ENCODE measurements at regions not wholly inside any gene's neighbourhood (a gene's known extent, or its start where the extent isn't known, plus 50 kb on each side); places are given as distances from the start of the nearest gene placed in this dataset.

DNA sequence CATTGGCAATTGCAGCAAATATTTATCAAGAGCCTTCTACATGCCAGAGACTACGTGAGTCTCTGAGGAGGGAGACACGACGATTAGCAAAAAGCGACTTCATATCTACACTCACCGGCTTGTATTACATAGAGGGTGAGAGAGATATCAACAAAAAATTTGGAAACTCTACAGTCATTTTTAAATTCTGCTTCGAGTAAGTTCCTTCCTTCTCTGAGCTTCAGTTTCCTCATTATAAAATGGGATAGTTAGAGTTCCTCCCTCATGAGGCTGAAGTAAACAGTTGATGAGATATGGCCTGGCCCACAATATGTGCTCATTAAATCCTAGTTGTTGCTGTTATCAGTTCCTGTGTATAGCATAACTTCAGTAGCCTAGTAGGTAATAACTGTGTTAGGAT is 64.1 kb upstream of the SIRPA start:
- H3K9me3 Mint-ChIP-seq, result no peaks in the 10 kb centered on the region
- H3K4me1 Mint-ChIP-seq (ENCODE audit: low read depth), result no peaks in the 10 kb centered on the region
- peaks cover 13% of the 10 kb centered on the region for H3K27me3 Mint-ChIP-seq (ENCODE audit: low read depth)
- no peak overlapping the region for H3K4me3 Mint-ChIP-seq
- no peak for DNase-seq
- no peak for ATAC-seq
- H3K36me3 Mint-ChIP-seq (ENCODE audit: insufficient read depth), result no peaks in the 10 kb centered on the region

DNA sequence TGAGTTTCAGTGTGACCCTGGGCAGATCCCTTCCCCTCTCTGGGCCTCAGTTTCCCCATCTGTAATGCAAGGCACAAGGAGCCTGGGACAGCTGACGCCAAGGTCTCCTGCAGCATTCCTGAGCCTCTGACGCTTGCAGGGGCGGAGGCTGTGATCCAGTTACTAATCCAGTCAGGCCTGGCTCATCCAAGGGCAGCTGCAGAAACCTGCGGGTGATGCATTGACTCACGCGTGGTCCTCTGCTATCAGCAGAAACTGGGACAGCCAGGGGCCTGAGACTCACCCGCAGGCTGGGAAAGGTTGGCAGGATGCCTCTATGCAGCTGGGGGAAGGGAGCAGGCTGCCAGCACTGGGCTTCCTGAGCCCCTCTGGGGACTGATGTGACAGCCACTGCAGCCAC is 65.0 kb upstream of the SIRPA start:
- H3K4me3 Mint-ChIP-seq, result no peak overlapping the region
- peaks cover 13% of the 10 kb centered on the region for H3K27me3 Mint-ChIP-seq (ENCODE audit: low read depth)
- no peak for ATAC-seq
- H3K9me3 Mint-ChIP-seq, result no peaks in the 10 kb centered on the region
- DNase-seq, result no peak
- no peaks in the 10 kb centered on the region for H3K4me1 Mint-ChIP-seq (ENCODE audit: low read depth)
- no peaks in the 10 kb centered on the region for H3K36me3 Mint-ChIP-seq (ENCODE audit: insufficient read depth)

DNA sequence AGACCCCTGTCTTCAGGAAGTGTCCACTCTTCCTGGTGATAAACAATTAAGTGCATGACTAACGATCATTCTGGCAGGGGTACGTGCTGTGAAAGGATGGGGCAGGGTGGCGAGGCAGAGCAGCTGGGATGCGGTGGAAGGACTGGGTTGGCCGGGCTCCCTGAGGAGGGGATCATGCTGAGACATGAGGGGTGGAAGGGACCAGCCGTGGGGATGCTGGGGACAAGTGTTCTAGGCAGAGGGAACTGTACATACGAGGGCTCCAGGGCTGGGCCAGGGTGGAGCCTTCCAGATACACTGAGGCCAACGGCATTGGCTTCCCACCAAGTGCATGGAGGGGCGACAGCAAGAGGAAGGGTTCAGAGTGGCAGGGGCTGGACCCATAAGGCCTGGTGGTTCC is 65.7 kb upstream of the SIRPA start:
- no peak for ATAC-seq
- Mint-ChIP-seq H3K9me3 (no peaks in the 10 kb centered on the region), H3K36me3 (ENCODE audit: insufficient read depth) (no peaks in the 10 kb centered on the region), H3K4me1 (ENCODE audit: low read depth) (no peaks in the 10 kb centered on the region), H3K4me3 (no peak overlapping the region), H3K27me3 (ENCODE audit: low read depth) (peaks cover 13% of the 10 kb centered on the region)
- DNase-seq, result no peak

DNA sequence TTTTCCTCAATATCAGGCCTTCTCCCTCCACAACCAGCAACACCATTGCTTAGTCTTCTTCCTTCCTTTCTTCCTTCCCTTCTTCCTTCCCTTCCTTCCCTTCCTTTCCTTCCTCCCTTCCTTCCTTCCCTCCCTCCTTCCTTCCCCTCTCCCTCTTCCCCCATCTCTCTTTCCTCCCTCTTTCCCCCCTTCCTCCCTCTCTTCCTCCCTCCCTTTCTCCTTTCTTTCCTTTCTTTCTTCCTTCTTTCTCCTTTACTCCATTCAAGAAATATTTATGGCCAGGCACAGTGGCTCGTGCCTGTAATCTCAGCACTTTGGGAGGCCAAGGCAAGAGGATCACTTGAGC is 66.4 kb upstream of the SIRPA start:
- Mint-ChIP-seq H3K36me3 (ENCODE audit: insufficient read depth) (no peaks in the 10 kb centered on the region), H3K4me1 (ENCODE audit: low read depth) (no peaks in the 10 kb centered on the region), H3K27me3 (ENCODE audit: low read depth) (peaks cover 13% of the 10 kb centered on the region), H3K9me3 (peaks cover 7% of the 10 kb centered on the region), H3K4me3 (no peak overlapping the region)
- DNase-seq (no peak), ATAC-seq (no peak)

DNA sequence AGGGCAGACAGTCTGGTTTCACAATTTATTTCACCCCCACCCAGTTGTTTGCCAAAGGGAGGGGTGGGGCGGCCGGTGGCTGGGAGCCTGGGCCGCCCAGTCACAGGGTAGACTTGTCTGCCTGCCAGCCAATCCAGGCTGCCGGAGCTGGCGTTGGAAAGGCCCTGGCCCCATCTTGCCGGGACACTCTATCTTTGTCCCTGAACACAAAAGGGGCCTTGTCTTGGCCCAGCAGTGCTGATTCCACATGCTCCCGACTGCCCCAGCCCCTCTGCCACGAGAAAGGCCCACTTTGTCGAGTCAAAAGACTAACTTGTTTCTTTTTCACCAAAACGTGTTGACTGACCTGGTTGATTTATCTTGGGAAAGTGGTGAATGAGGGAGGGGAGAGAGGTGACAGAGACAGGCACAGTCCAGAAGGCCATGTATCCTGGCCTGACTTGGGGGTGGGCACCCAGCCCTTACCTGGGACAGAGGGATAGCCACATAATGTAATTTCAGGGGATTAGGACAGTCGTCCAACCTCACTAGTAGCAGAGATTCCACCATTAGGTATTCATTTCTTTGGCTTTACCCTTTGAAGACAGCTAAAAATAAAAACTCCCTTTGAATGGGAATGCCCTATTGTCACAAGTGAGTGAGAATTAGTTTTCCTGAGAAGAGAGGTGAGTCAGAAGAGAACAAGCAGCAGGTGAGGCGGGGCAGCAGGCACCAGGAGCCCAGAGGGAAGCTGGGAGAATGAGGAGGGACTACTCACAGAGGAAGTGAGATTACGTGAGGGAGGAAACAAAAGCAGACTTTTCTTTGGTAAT is 67.0 kb upstream of the SIRPA start:
- Mint-ChIP-seq H3K4me1 (ENCODE audit: low read depth) (no peaks in the 10 kb centered on the region), H3K27me3 (ENCODE audit: low read depth) (peaks cover 15% of the 10 kb centered on the region), H3K36me3 (ENCODE audit: insufficient read depth) (no peaks in the 10 kb centered on the region), H3K4me3 (no peak overlapping the region), H3K9me3 (peaks cover 12% of the 10 kb centered on the region)
- DNase-seq (no peak), ATAC-seq (no peak)

DNA sequence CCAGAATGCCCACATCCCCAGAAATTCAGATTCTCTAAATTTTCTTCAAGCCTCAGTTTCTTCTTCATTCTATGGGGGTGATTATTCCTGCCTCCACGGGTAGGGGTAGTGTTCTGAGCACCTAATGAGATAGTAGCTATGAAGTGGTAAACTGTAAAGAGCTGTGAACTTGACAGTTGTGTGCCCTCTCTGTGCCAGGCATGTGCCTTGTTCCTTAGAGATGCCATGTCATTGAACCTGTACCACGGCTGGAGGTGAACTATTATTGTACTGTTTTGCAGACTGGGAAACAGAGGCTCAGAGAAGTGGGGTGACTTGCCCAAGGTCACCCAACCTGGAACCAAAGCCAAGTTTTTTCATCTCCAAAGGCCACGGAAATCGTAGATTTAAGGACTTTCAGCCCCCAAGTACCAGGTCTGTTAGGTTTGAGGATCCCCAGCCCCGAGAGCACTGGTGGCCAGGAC is 67.7 kb upstream of the SIRPA start:
- Mint-ChIP-seq H3K27me3 (ENCODE audit: low read depth) (peaks cover 15% of the 10 kb centered on the region), H3K4me3 (no peak overlapping the region), H3K36me3 (ENCODE audit: insufficient read depth) (no peaks in the 10 kb centered on the region), H3K9me3 (peaks cover 18% of the 10 kb centered on the region), H3K4me1 (ENCODE audit: low read depth) (no peaks in the 10 kb centered on the region)
- no peak for ATAC-seq
- no peak for DNase-seq

DNA sequence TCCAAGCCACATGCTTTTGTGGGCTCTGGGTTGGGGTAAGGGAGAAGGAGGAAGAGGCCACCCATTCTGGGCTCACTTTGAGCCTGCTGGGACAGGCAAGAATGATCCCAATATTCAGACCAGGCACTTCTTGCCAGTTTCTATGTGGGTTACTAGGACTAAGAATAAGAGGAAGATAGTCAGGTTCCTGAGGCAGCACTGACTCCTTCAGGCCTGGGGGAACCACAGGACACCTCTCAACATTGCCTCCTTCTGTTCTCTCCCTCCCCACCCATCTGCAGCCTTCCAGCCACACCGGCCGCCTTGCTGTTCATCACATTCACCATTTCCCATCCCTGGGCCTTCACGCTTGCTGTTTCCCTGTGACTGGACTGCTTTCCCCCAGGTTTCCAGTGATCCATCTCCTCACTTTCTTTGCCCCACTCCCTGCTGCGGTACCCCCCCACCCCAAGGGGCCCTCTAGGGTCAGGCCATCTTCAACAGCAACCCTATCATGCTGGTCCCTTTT is 69.2 kb upstream of the SIRPA start:
- H3K36me3 Mint-ChIP-seq (ENCODE audit: insufficient read depth), result no peaks in the 10 kb centered on the region
- no peaks in the 10 kb centered on the region for H3K4me1 Mint-ChIP-seq (ENCODE audit: low read depth)
- no peak for DNase-seq
- H3K4me3 Mint-ChIP-seq, result no peak overlapping the region
- ATAC-seq, result no peak
- H3K9me3 Mint-ChIP-seq, result peaks cover 25% of the 10 kb centered on the region
- H3K27me3 Mint-ChIP-seq (ENCODE audit: low read depth), result peaks cover 15% of the 10 kb centered on the region

DNA sequence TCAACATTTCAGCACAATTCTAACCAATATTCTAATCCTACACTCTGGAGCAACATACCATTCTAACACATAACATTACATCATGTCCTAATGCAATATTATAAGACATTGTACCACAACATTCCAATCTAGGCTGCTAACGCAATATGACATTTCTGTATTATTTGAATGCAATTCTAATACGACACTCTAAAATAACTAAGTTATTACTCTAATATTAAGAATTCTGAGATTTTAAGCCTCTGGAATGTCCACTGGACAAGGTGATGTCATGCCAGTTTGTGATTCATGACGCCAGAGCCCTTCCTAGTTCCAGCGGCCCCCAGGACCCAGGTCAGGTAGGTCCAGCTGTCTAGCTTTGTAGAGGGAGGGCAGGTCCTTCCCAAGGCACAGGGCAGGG is 69.7 kb upstream of the SIRPA start:
- ATAC-seq, result no peak
- Mint-ChIP-seq H3K36me3 (ENCODE audit: insufficient read depth) (no peaks in the 10 kb centered on the region), H3K4me3 (no peak overlapping the region), H3K27me3 (ENCODE audit: low read depth) (peaks cover 18% of the 10 kb centered on the region), H3K4me1 (ENCODE audit: low read depth) (no peaks in the 10 kb centered on the region), H3K9me3 (peaks cover 25% of the 10 kb centered on the region)
- no peak for DNase-seq

DNA sequence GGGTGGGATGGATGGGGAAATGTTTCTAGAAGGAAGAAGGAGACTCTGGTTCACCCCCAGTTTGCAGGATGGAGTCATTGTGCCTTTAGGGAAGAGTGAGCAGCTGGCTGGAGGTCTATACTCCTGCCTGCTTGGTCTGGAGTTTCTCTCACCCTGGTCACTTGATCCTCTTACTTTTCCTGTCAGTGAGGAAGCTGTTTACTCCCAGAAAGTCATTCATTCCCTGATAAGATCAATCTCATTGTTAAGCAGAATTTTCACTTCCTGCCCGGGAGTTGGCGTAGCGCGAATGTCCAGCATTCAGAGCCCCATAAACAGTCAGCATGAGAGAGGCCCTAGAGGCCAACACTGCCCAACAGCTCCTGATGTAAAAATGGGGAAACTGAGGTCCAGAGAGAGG is 70.4 kb upstream of the SIRPA start:
- no peak overlapping the region for H3K4me3 Mint-ChIP-seq

DNA sequence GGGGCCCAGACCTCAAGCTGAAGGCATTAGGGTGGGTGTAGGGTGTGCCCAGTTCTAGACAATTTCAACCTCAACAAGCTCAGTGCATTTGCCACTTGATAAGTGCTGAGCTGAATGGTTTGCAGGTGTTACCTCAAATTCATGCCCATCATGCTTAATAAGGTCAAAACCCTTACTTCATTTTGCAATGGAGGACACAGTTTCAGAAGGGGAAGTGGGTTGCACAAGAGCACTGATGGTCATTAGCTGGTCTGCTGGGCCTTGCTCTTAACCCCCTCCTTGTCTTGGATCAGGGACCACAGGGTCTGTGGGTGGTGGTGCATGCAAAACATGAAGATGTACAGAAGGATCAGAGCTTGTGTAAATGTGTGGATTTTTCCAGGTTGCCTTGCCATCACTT is 71.0 kb upstream of the SIRPA start:
- ATAC-seq (no peak), DNase-seq (no peak)
- H3K4me3 Mint-ChIP-seq, result no peak overlapping the region
- peaks cover 18% of the 10 kb centered on the region for H3K27me3 Mint-ChIP-seq (ENCODE audit: low read depth)
- H3K36me3 Mint-ChIP-seq (ENCODE audit: insufficient read depth), result no peaks in the 10 kb centered on the region
- no peaks in the 10 kb centered on the region for H3K4me1 Mint-ChIP-seq (ENCODE audit: low read depth)
- H3K9me3 Mint-ChIP-seq, result peaks cover 25% of the 10 kb centered on the region

More for the DNA sequence above, 70.4 kb upstream of the SIRPA start:
- Mint-ChIP-seq H3K36me3 (ENCODE audit: insufficient read depth) (no peaks in the 10 kb centered on the region), H3K9me3 (peaks cover 25% of the 10 kb centered on the region), H3K27me3 (ENCODE audit: low read depth) (peaks cover 21% of the 10 kb centered on the region), H3K4me1 (ENCODE audit: low read depth) (no peaks in the 10 kb centered on the region)
- ATAC-seq (no peak), DNase-seq (no peak)

DNA sequence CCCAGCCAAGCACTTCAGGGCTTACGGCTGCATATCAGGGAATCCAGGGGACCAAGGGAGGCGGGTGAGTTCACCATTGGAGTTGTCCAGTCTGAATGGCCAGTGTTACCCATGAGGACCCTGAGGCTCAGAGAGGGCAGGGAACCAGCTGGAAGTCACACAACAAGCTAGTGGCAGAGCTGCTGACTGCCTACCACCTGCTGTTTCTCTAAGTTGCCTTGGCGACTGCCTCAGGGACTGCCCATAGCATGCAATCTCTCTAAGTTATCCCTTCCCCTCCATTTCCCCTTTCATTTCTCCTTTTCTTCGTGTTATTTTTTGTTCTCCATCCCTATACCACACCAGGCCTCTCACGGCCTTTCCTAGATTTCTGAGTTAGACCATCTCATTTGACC is 71.8 kb upstream of the SIRPA start:
- Mint-ChIP-seq H3K27me3 (ENCODE audit: low read depth) (peaks cover 23% of the 10 kb centered on the region), H3K4me1 (ENCODE audit: low read depth) (peaks cover 2% of the 10 kb centered on the region), H3K9me3 (peaks cover 25% of the 10 kb centered on the region), H3K4me3 (no peak overlapping the region), H3K36me3 (ENCODE audit: insufficient read depth) (no peaks in the 10 kb centered on the region)
- ATAC-seq (no peak), DNase-seq (no peak)

DNA sequence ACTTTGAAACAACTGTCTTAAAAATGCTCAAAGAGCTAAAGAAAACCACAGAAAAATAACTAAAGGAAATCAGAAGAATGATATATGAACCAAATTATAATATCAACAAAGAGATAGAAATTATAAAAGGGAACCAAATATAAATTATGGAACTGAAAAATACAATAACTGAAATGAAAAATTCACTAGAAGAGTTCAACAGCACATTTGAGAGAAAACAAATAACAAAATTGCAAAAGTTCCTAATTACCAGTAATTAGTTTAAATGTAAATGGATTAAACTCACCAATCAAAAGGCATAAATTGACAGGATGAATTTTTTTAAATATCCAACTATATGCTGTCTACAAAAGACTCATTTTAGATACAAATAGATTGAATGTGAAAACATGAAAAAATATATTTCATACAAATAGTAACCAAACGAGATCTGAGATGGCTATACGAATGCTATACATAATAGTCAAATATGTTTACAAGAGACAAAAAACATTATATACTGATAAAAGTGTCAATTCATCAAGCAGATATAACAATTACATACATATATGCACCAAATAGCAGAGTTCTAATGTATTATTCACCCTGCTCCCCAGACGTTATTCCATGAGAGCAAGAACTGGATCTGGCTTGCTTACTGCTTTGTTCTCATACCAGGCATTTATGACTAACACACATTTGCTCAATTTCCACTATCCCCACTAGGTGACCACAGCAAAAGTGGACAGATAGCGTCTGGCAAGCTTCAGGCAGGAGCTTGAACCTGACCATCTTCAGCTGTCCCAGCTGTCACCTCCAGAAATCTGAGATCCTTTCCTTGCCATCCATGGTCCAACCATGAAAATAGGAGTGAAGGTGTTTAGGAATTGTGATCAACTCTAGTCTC is 72.4 kb upstream of the SIRPA start:
- Mint-ChIP-seq H3K27me3 (ENCODE audit: low read depth) (peaks cover 26% of the 10 kb centered on the region), H3K36me3 (ENCODE audit: insufficient read depth) (no peaks in the 10 kb centered on the region), H3K4me3 (no peak overlapping the region), H3K9me3 (peaks cover 25% of the 10 kb centered on the region), H3K4me1 (ENCODE audit: low read depth) (peaks cover 4% of the 10 kb centered on the region)
- DNase-seq (no peak), ATAC-seq (no peak)

DNA sequence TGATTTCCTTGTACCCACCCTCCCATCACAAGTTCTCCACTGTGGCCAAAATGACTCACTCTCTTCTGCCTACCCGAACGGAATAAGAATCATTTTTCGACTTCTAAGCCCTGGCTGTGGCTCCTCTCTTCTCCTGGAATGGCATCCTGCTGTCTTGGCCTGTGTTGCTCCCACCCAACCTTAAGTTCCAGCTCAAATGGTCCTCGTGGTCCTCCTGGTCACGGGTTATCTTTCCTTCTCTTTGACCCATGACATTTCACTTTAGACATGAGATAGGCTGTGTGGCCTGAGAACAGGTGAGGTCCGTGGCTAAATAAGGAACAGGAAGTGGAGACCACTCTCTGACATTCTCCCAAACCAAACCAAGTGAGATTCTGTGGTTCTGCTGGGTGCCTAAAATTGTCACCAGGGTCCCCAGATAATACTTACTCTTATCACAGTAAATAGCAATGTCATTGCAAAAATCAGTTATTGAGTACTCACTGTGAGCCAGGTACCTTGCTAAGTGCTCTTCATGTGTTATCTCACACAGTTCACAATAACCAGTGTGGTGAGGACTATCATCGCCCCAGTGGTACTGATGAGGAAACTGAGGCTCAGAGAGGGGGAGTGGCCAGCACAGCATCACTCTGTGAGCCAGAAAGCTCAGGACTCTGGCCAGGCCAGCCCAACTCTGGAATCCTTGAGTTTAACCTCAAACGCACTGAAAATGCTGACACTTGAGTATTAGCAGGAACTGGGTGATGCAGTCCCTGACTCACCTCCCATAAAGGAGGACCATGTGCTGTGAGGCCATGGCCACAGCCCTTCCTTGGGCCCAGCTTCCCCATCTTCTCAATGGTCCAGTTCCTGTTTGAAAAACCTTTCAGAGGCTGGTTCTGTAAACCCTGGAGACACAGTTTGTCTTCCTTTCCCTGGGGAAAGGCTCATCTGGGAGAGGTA is 74.8 kb upstream of the SIRPA start:
- ATAC-seq, result no peak
- peaks cover 36% of the 10 kb centered on the region for H3K27me3 Mint-ChIP-seq (ENCODE audit: low read depth)

More for the DNA sequence above, 74.8 kb upstream of the SIRPA start:
- DNase-seq, result no peak
- Mint-ChIP-seq H3K36me3 (ENCODE audit: insufficient read depth) (no peaks in the 10 kb centered on the region), H3K9me3 (peaks cover 25% of the 10 kb centered on the region), H3K4me3 (no peak overlapping the region), H3K4me1 (ENCODE audit: low read depth) (peaks cover 7% of the 10 kb centered on the region)

All from activated T-cell treated with anti-CD3 and anti-CD28 coated beads, Interleukin-2, amount 50 U/mL, for 4 hours (primary cell).